WTC11 (cell line): ENCODE measurements at regions not wholly inside any gene's neighbourhood (a gene's known extent, or its start where the extent isn't known, plus 50 kb on each side); places are given as distances from the start of the nearest gene placed in this dataset.

ENCODE experiments used
- ATAC-seq: fragments of 200-7000 bp; cut with Tn5 transposase; 2 replicates; pipeline ENCODE4 v1.10.0; 2021; ENCODE audit warnings: mild to moderate bottlenecking, moderate library complexity
- CTCF ChIA-PET: fragments of 300-600 bp; sonication (Branson Sonifier 250); formaldehyde crosslinking; loops from one replicate; lab custom pipeline; 2021; ENCODE audit warnings: antibody characterized with exemption; lab: Charles Lee
- POLR2A ChIA-PET: fragments of 350-600 bp; sonication (Branson Sonifier 250); formaldehyde crosslinking; loops from one replicate; lab custom pipeline; 2021; ENCODE audit warnings: antibody characterized with exemption; lab: Charles Lee
- DNase-seq: peaks from one replicate; pipeline ENCODE4 v3.0.0; 2021; ENCODE audit warnings: low spot score
- H3K27ac Mint-ChIP-seq: 2 replicates; pipeline ENCODE4 v1.8.0; 2021; ENCODE audit warnings: mixed read lengths
- H3K27me3 Mint-ChIP-seq: 2 replicates; pipeline ENCODE4 v1.8.0; 2021; ENCODE audit warnings: low read depth, mild to moderate bottlenecking, moderate library complexity, mixed read lengths
- H3K36me3 Mint-ChIP-seq: 2 replicates; pipeline ENCODE4 v1.8.0; 2021; ENCODE audit warnings: mixed read lengths
- H3K4me1 Mint-ChIP-seq: 2 replicates; pipeline ENCODE4 v1.8.0; 2022; ENCODE audit warnings: mixed read lengths
- H3K4me3 Mint-ChIP-seq: 2 replicates; pipeline ENCODE4 v1.8.0; 2021; ENCODE audit warnings: mild to moderate bottlenecking, moderate library complexity, mixed read lengths
- H3K9me3 Mint-ChIP-seq: 2 replicates; pipeline ENCODE4 v1.8.0; 2021; ENCODE audit warnings: mixed read lengths
- ATF1 ChIP-seq: sonication (generic); formaldehyde crosslinking; IDR thresholded peaks from 2 replicates; pipeline ENCODE4 v1.8.1; 2023; ENCODE audit warnings: mild to moderate bottlenecking, moderate library complexity, missing genetic modification reagents
- CREM ChIP-seq: sonication (generic); formaldehyde crosslinking; IDR thresholded peaks from 2 replicates; pipeline ENCODE4 v1.8.1; 2022; ENCODE audit warnings: mild to moderate bottlenecking, missing genetic modification reagents, moderate library complexity
- FOXK1 ChIP-seq: sonication (generic); formaldehyde crosslinking; IDR thresholded peaks from 2 replicates; pipeline ENCODE4 v1.8.0; 2022; ENCODE audit warnings: mild to moderate bottlenecking, moderate library complexity, missing genetic modification reagents
- HMGA2 ChIP-seq: fragments of 250-450 bp; sonication (Bioruptor Pico); IDR thresholded peaks from 2 replicates; pipeline ENCODE4 v1.4.0; 2021; ENCODE audit warnings: mild to moderate bottlenecking, moderate library complexity
- IRF2 ChIP-seq: sonication (generic); formaldehyde crosslinking; IDR thresholded peaks from 2 replicates; pipeline ENCODE4 v1.8.0; 2022; ENCODE audit warnings: low read depth, missing genetic modification reagents, borderline replicate concordance
- NFATC4 ChIP-seq: fragments of 250-450 bp; sonication (Bioruptor Pico); IDR thresholded peaks from 2 replicates; pipeline ENCODE4 v1.9.0; 2021; ENCODE audit warnings: mild to moderate bottlenecking
- NFE2L1 ChIP-seq: sonication (generic); formaldehyde crosslinking; IDR thresholded peaks from 2 replicates; pipeline ENCODE4 v1.8.1; 2023; ENCODE audit warnings: missing genetic modification reagents
- NR3C1 ChIP-seq: sonication (generic); formaldehyde crosslinking; conservative IDR thresholded peaks from 2 replicates; pipeline ENCODE4 v1.8.1; 2023; ENCODE audit warnings: low read depth, mild to moderate bottlenecking, missing genetic modification reagents
- TCF7 ChIP-seq: sonication (generic); formaldehyde crosslinking; IDR thresholded peaks from 2 replicates; pipeline ENCODE4 v1.8.0; 2022; ENCODE audit warnings: mild to moderate bottlenecking, low read depth, missing genetic modification reagents, moderate library complexity
- ZNF232 ChIP-seq: sonication (generic); formaldehyde crosslinking; IDR thresholded peaks from 2 replicates; pipeline ENCODE4 v1.8.0; 2022; ENCODE audit warnings: mild to moderate bottlenecking, missing genetic modification reagents
- ZNF423 ChIP-seq: fragments of 250-450 bp; sonication (Bioruptor Pico); IDR thresholded peaks from 2 replicates; pipeline ENCODE4 v2.1.2; 2022; ENCODE audit warnings: mild to moderate bottlenecking, moderate library complexity
- TF ChIP-seq, protein P1 (sequence below): sonication (generic); formaldehyde crosslinking; IDR thresholded peaks from 2 replicates; pipeline ENCODE4 v1.8.1; 2023; ENCODE audit warnings: mild to moderate bottlenecking, missing genetic modification reagents, moderate library complexity
- TF ChIP-seq, protein P2 (sequence below): sonication (generic); formaldehyde crosslinking; IDR thresholded peaks from 2 replicates; pipeline ENCODE4 v1.8.0; 2022; ENCODE audit warnings: missing genetic modification reagents
- TF ChIP-seq, protein P3 (sequence below): sonication (generic); formaldehyde crosslinking; IDR thresholded peaks from 2 replicates; pipeline ENCODE4 v1.8.1; 2022; ENCODE audit warnings: mild to moderate bottlenecking, moderate library complexity, missing genetic modification reagents
- TF ChIP-seq, protein P4 (sequence below): sonication (generic); formaldehyde crosslinking; IDR thresholded peaks from 2 replicates; pipeline ENCODE4 v1.8.0; 2023; ENCODE audit warnings: missing genetic modification reagents
- TF ChIP-seq, protein P5 (sequence below): sonication (generic); formaldehyde crosslinking; IDR thresholded peaks from 2 replicates; pipeline ENCODE4 v1.8.0; 2023; ENCODE audit warnings: missing genetic modification reagents, mild to moderate bottlenecking, borderline replicate concordance

DNA sequence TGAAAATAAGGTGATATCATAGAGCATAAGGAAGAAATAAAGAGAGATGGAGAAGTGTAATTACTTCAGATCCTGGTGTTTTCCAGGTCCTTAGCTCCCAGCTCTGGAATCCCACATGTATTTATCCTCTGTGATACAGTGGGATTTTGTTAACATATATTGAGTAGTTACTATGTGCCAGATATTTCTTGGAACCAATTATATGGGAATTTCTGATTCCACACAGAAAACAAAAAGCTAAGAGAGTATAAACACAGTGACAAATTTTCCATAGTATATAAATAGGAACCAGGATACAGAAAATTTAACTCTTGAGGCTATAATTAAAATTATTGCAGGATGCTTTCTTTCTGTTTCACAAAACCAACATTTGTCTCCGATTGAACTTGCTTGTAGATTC is 1067.5 kb downstream of the PCDH7 start:
- peaks cover 6% of the 10 kb centered on the region for H3K4me1 Mint-ChIP-seq
- no peak for DNase-seq
- no peak for ATAC-seq
- no peak overlapping the region for H3K27ac Mint-ChIP-seq
- H3K9me3 Mint-ChIP-seq: peaks cover 3% of the 10 kb centered on the region
- no peaks in the 10 kb centered on the region for H3K36me3 Mint-ChIP-seq
- TF ChIP-seq CREM (CRISPR knock-in tag) (no peak), ZNF232 (no peak), ATF1 (no peak), NFATC4 (no peak), TCF7 (no peak), NFE2L1 (CRISPR knock-in tag) (no peak), ZNF423 (CRISPR knock-in tag) (no peak), IRF2 (CRISPR knock-in tag) (no peak), NR3C1 (no peak)
- TF ChIP-seq, protein P1, sequence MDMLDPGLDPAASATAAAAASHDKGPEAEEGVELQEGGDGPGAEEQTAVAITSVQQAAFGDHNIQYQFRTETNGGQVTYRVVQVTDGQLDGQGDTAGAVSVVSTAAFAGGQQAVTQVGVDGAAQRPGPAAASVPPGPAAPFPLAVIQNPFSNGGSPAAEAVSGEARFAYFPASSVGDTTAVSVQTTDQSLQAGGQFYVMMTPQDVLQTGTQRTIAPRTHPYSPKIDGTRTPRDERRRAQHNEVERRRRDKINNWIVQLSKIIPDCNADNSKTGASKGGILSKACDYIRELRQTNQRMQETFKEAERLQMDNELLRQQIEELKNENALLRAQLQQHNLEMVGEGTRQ: no peak
- TF ChIP-seq, protein P2, sequence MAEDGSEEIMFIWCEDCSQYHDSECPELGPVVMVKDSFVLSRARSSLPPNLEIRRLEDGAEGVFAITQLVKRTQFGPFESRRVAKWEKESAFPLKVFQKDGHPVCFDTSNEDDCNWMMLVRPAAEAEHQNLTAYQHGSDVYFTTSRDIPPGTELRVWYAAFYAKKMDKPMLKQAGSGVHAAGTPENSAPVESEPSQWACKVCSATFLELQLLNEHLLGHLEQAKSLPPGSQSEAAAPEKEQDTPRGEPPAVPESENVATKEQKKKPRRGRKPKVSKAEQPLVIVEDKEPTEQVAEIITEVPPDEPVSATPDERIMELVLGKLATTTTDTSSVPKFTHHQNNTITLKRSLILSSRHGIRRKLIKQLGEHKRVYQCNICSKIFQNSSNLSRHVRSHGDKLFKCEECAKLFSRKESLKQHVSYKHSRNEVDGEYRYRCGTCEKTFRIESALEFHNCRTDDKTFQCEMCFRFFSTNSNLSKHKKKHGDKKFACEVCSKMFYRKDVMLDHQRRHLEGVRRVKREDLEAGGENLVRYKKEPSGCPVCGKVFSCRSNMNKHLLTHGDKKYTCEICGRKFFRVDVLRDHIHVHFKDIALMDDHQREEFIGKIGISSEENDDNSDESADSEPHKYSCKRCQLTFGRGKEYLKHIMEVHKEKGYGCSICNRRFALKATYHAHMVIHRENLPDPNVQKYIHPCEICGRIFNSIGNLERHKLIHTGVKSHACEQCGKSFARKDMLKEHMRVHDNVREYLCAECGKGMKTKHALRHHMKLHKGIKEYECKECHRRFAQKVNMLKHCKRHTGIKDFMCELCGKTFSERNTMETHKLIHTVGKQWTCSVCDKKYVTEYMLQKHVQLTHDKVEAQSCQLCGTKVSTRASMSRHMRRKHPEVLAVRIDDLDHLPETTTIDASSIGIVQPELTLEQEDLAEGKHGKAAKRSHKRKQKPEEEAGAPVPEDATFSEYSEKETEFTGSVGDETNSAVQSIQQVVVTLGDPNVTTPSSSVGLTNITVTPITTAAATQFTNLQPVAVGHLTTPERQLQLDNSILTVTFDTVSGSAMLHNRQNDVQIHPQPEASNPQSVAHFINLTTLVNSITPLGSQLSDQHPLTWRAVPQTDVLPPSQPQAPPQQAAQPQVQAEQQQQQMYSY (CRISPR knock-in tag): no peak
- TF ChIP-seq, protein P3, sequence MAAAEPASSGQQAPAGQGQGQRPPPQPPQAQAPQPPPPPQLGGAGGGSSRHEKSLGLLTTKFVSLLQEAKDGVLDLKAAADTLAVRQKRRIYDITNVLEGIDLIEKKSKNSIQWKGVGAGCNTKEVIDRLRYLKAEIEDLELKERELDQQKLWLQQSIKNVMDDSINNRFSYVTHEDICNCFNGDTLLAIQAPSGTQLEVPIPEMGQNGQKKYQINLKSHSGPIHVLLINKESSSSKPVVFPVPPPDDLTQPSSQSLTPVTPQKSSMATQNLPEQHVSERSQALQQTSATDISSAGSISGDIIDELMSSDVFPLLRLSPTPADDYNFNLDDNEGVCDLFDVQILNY (CRISPR knock-in tag): no peak
- TF ChIP-seq, protein P4, sequence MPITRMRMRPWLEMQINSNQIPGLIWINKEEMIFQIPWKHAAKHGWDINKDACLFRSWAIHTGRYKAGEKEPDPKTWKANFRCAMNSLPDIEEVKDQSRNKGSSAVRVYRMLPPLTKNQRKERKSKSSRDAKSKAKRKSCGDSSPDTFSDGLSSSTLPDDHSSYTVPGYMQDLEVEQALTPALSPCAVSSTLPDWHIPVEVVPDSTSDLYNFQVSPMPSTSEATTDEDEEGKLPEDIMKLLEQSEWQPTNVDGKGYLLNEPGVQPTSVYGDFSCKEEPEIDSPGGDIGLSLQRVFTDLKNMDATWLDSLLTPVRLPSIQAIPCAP (CRISPR knock-in tag): no peak
- TF ChIP-seq, protein P5, sequence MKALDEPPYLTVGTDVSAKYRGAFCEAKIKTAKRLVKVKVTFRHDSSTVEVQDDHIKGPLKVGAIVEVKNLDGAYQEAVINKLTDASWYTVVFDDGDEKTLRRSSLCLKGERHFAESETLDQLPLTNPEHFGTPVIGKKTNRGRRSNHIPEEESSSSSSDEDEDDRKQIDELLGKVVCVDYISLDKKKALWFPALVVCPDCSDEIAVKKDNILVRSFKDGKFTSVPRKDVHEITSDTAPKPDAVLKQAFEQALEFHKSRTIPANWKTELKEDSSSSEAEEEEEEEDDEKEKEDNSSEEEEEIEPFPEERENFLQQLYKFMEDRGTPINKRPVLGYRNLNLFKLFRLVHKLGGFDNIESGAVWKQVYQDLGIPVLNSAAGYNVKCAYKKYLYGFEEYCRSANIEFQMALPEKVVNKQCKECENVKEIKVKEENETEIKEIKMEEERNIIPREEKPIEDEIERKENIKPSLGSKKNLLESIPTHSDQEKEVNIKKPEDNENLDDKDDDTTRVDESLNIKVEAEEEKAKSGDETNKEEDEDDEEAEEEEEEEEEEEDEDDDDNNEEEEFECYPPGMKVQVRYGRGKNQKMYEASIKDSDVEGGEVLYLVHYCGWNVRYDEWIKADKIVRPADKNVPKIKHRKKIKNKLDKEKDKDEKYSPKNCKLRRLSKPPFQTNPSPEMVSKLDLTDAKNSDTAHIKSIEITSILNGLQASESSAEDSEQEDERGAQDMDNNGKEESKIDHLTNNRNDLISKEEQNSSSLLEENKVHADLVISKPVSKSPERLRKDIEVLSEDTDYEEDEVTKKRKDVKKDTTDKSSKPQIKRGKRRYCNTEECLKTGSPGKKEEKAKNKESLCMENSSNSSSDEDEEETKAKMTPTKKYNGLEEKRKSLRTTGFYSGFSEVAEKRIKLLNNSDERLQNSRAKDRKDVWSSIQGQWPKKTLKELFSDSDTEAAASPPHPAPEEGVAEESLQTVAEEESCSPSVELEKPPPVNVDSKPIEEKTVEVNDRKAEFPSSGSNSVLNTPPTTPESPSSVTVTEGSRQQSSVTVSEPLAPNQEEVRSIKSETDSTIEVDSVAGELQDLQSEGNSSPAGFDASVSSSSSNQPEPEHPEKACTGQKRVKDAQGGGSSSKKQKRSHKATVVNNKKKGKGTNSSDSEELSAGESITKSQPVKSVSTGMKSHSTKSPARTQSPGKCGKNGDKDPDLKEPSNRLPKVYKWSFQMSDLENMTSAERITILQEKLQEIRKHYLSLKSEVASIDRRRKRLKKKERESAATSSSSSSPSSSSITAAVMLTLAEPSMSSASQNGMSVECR (CRISPR knock-in tag): no peak
- TF ChIP-seq, all 79 proteins: peak for 0
- Mint-ChIP-seq H3K27me3 (no peaks in the 10 kb centered on the region), H3K4me3 (no peak overlapping the region)
- CTCF ChIA-PET: no interaction called here
- POLR2A ChIA-PET: no interaction called here

DNA sequence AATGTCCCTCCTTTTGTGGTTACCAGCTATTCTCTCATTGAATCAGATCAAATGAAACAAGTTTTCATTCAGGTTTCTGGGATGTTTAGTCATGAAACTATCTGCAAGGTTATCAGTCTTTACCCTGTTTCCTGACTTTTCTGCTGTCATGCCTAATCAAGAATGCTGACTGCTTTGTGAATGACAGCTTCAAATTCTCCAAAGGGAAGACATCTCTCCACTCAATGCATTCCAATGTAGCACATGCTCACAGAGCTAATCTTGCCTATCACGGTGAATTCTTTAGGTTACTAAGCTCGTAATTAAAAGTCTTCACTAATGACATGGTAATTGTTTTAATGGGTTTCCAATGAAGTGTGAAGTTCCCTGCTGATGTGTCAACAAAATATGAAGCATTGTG is 1068.5 kb downstream of the PCDH7 start:
- ChIA-PET POLR2A (interaction anchor here (0.6 kb wide), 1 partner anchor 106 kb away, joined by 6 read pairs; no protein-coding TSS in a partner anchor), CTCF (no interaction called here)
- Mint-ChIP-seq H3K36me3 (no peaks in the 10 kb centered on the region), H3K27me3 (no peaks in the 10 kb centered on the region), H3K9me3 (no peaks in the 10 kb centered on the region), H3K4me3 (no peak overlapping the region), H3K27ac (no peak overlapping the region), H3K4me1 (peaks cover 10% of the 10 kb centered on the region)
- DNase-seq (no peak), ATAC-seq (no peak)
- no peak for TF ChIP-seq FOXK1
- no peak for TF ChIP-seq HMGA2 (CRISPR knock-in tag)
